Retinal pigment epithelial cell (primary cell): ENCODE measurements at regions not wholly inside any gene's neighbourhood (a gene's known extent, or its start where the extent isn't known, plus 50 kb on each side); places are given as distances from the start of the nearest gene placed in this dataset.

Experiments used
- DNase-seq: peaks from one replicate; pipeline ENCODE4 v3.0.0-alpha.2; 2010; ENCODE audit warnings: low read depth
- H3K4me3 ChIP-seq: 2 replicates; pipeline ENCODE4 v1.5.1; 2011; ENCODE audit warnings: mild to moderate bottlenecking, low read length, control low read depth, moderate library complexity
- CTCF ChIP-seq: conservative IDR thresholded peaks from 2 replicates; pipeline ENCODE4 v1.5.1; 2011; ENCODE audit warnings: low read depth, low read length, control low read depth, inconsistent platforms

- no peak for DNase-seq
- no peak for TF ChIP-seq CTCF
- no peak overlapping the region for H3K4me3 ChIP-seq
These were observed 59.3 kb upstream of the TMEM72 start for GRCh38 chr10:44851881-44852280.

GRCh38 chr10:44853148-44853734 lies 57.9 kb upstream of the TMEM72 start:
- no peak overlapping the region for H3K4me3 ChIP-seq
- peak; percentile 60 for TF ChIP-seq CTCF
- DNase-seq, result no peak

GRCh38 chr10:44853796-44854195 lies 57.3 kb upstream of the TMEM72 start:
- no peak for TF ChIP-seq CTCF
- no peak for DNase-seq
- no peak overlapping the region for H3K4me3 ChIP-seq

GRCh38 chr10:44854693-44855350 lies 56.3 kb upstream of the TMEM72 start:
- no peak for DNase-seq
- no peak overlapping the region for H3K4me3 ChIP-seq
- TF ChIP-seq CTCF, result no peak

- DNase-seq, result no peak
- TF ChIP-seq CTCF, result no peak
These were observed 54.4 kb upstream of the TMEM72 start for GRCh38 chr10:44856696-44857095.

GRCh38 chr10:44857363-44858016 lies 53.6 kb upstream of the TMEM72 start:
- peak; percentile 100 for TF ChIP-seq CTCF
- DNase-seq, result no peak
- H3K4me3 ChIP-seq, result no peak overlapping the region

More at GRCh38 chr10:44856696-44857095, 54.4 kb upstream of the TMEM72 start:
- no peak overlapping the region for H3K4me3 ChIP-seq

- TF ChIP-seq CTCF, result no peak
- DNase-seq, result no peak
- no peak overlapping the region for H3K4me3 ChIP-seq
These were observed 53.1 kb upstream of the TMEM72 start for GRCh38 chr10:44858017-44858371.
